GM18508 (cell line): ENCODE measurements at regions not wholly inside any gene's neighbourhood (a gene's known extent, or its start where the extent isn't known, plus 50 kb on each side); places are given as distances from the start of the nearest gene placed in this dataset.

Experiments
- ATAC-seq: cut with Tn5 transposase; IDR thresholded peaks from one replicate; pipeline ENCODE4 v1.9.1; 2021; ENCODE audit warnings: moderate number of reproducible peaks; ENCODE audit not compliant: insufficient read depth, unreplicated experiment

GRCh38 chr5:158644301-158644700 is 455.4 kb downstream of the EBF1 start:
- no peak for ATAC-seq

DNA sequence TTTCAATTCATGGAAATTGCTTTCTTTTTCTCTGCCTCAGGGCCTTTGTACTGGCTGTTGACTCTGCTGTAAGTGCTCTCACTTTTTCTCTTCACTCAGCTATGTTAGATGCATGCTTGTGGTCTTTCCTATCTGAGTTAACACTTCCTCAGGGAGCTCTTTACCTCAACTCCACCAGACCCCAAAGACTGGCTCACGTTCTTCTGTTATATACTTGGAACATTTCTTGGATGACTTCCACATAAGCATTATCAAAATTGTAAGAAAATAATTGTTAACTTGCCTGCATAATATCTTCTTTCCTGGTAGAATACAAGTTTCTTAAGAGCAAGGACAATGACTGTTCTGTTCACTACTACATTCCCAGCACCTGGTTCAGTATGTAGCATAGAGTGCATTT is 455.9 kb downstream of the EBF1 start:
- ATAC-seq, result no peak

- no peak for ATAC-seq
Measured at GRCh38 chr5:158642879-158643278, 456.8 kb downstream of the EBF1 start.

- ATAC-seq, result no peak
Measured at GRCh38 chr5:158641016-158641415, 458.7 kb downstream of the EBF1 start.

DNA sequence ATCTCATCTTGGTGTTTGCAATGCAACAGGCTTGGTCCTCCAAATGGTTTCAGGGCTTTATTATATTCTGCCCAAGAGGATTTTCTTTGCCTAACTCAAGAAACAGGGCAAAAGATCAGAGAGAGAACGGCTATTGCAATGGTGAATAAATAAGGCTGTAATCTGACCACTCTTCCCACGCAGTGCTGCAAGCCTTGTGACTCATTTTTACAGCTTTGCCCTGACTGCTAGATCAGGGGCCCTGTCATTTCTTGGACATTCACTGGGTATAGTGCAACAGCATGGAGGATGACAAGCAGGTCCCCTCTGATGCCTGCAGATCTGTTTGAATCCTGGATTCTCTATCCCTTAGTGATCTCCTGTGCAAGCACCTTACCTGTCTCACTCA is 459.1 kb downstream of the EBF1 start:
- ATAC-seq, result no peak

DNA sequence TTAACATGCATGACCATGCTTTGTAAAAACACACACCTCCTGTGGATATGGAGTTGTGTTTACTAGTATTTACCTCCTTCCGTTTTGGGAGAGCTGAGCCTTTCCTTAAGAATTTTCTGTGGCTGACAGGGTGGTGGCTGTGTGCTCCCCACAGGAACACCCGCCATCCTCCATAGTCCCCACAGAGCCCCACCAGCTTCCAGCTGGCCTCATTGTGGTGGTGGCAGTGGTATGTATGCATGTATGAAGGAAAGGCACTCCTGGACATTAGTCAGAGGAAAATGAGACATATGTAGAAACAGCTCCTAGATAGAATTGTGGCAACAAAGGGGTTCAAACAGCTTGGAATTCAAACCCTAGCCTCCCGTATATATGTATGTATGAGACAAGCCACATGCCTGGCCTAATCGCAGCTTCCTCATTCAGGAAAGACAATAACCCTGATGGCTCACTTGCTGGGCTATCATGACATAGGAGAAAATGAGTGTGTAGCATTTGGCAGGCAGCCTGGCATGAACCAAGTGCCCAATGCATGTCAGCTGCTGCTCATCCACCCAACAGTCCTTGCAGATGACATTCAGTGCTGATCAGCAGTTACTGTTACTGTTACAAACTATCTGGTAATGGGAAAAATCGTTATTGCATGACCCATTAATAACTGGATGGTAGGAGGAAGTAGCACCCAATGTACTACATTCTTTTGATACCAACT is 459.7 kb downstream of the EBF1 start:
- no peak for ATAC-seq

GRCh38 chr5:158638396-158638795 is 461.3 kb downstream of the EBF1 start:
- ATAC-seq, result no peak

DNA sequence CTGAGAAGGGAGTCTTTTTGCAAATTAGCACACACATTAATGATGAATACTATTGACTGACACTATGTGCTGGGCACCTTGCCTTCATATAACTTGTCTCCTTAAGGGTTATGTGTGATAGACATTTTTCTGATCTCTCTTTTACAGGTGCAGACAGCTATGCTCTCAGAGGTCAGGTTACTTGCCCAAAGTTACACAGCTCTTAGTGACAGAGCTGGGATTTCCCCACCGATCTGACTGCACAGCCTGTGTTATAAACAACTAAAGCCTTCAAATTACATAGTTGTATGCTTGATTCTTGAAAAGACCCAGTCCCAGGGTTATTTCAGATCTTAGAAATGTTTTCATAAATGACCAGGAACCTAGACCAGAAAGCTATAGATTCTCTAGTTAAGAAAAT is 462.7 kb downstream of the EBF1 start:
- ATAC-seq, result no peak

DNA sequence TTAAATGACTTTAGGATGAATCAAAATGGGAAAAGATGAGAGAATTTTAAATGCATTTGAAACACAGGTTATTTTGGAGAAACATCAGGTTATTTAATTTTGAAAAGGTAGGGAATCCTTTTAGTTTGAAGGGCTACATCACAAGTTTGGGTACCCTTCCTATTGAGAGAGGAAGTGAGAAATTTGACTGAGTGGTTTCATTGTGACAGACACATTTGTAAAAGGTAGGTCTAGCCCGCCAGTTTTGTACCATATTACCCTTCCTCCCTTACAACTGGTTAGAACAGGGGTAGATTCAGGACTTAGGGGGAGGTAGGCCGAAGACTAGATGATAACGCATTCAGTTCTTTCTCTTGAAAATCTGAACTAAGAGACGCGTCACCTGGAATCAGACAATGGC is 464.2 kb downstream of the EBF1 start:
- no peak for ATAC-seq

DNA sequence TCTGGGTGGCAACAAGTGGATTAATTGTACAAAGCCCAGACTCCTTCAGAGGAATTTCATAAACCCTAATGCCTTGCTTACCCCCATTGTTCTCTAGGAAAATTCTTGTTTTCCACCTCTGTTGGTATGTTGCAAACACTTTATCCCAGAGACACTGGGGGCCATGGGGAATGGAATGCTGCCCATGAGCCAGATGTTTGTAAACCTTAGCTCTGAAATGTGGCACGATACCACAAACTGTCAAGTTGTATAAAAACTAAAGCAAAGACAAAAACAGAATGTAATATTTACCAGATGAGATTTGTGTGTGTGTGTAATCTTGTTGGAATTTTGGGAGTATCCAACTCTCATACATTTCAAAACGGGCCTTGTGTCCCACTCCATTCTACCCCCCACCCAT is 465.0 kb downstream of the EBF1 start:
- ATAC-seq, result no peak

DNA sequence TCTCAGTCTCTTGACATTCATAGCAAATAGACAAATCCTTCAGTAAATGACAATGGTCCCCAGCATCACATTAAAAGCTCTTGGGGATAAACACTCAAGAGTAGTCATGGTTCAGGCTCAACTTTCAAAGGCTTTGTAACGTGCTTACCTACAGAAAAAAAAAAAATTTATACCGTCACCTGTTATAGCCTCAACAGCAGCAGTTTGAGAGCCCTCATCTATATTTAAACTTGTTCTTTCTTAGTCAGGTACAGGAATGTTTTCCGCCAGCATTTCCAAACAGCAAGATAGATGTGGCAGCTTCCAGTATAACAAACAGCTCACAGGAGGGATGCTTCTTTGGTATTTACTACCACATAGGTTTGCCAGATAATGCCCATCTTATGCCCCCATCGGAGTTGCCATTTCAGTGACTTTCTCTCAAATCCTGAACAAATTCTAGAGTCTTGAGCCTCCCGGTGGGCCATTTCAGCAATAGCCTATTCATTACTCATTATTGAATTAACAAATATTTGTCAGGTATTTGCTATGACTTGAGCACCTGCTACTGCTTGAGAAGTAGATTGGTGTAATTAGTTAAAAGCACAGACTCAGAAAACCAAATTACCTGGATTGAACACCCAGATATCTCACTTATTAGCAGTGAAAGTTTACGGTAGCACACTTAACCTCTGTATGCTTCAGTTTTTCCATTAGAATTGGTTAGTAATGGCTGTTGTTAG is 470.0 kb downstream of the EBF1 start:
- no peak for ATAC-seq

- no peak for ATAC-seq
Measured at GRCh38 chr5:158626718-158627117, 473.0 kb downstream of the EBF1 start.

GRCh38 chr5:158623971-158624370 is 475.7 kb downstream of the EBF1 start:
- ATAC-seq, result no peak

- no peak for ATAC-seq
Measured at GRCh38 chr5:158621391-158621790, 478.3 kb downstream of the EBF1 start.

GRCh38 chr5:158619083-158619788 is 480.5 kb downstream of the EBF1 start:
- ATAC-seq, result no peak

- no peak for ATAC-seq
Measured at GRCh38 chr5:158618256-158618655, 481.5 kb downstream of the EBF1 start.

DNA sequence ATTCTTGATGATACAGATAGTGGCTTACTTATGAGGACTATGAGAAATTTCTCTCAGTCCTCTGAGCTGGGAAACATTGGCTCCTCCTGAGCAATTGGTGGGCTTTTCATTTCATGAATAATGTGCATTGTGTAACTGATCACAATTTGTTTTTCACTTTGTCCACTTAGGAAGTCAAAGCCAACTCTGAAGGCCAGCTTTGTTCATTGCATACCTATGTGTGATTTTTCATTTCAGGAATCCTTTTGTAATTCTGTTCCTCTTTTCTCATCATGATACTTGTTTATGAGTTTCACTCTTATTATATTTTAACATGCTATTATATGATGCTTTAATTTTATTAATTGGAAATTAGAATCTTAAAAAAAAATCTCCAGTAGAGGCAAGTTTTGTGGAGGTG is 483.0 kb downstream of the EBF1 start:
- no peak for ATAC-seq

DNA sequence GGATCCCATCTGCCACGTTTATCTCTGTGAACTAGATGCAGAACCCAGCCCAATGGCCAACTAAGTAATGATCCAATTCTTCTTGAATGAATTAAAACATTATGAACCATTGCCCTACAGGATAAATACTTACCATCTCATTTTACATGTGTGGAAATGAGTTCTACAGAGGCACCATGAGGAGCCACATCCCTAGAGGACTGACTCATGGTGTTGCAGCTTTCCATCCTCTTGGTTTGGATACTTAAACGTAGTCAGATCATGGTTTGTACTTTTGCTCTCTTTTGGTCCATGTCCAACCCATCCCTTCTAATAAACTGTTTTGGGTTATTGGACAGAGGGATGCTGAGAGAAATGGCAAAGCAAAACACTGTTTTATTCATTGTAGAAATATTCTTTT is 484.8 kb downstream of the EBF1 start:
- ATAC-seq, result no peak

DNA sequence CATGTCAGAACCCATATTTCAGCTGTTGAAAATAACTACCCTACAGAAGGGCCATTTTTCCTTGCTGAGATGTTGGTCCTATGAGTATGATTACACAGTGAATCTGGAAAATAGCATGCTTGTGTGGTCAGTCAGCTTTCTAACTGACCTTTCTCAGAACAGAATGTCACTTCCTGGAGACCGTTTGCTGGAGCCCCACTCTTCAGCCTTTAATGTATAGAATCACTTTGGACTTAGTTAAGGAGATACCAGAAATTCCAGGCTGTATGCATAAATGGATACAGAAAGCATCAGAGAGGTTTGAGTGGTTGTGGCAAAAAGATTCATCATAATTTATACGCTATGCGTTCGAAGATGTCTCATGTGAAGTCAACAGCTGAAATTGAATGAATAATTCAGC is 488.1 kb downstream of the EBF1 start:
- ATAC-seq, result no peak

- ATAC-seq, result no peak
Measured at GRCh38 chr5:158610051-158610415, 489.7 kb downstream of the EBF1 start.

GRCh38 chr5:158609333-158610050 is 490.2 kb downstream of the EBF1 start:
- ATAC-seq, result no peak
